Stimulated activated CD4-positive, alpha-beta T cell treated with anti-CD3 and anti-CD28 coated beads, Interleukin-12 subunit alpha, Interleukin-12 subunit beta, amount 100 ng/mL, for 4 hours (primary cell): ENCODE measurements at regions not wholly inside any gene's neighbourhood (a gene's known extent, or its start where the extent isn't known, plus 50 kb on each side); places are given as distances from the start of the nearest gene placed in this dataset.
"Not testable (repeated sequence)": the region's sequence is repeated elsewhere in the genome, so short reads cannot be mapped to it uniquely, and the experiment has no call there.

Experiments used
- DNase-seq: peaks from one replicate; pipeline ENCODE4 v3.0.0-alpha.2; 2020

DNA sequence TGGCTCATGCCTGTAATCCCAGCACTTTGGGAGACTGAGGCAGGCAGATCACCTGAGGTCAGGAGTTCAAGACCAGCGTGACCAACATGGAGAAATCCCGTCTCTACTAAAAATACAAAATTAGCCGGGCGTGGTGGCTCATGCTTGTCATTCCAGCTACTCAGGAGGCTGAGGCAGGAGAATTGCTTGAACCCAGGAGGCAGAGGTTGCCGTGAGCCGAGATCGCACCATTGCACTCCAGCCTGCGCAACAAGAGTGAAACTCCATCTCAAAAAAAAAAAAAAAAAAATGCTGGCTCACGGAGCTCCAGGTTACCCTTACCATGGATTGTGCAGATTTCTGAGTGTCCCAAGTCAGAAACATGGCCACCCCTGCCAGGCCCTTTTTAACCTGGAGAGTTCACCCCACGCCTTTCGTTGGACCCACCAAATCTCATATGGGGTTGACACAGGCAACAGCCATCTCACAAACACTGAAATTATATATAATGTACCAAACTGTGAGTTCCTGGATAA, 69.9 kb upstream of the CITED2 start:
- not testable (repeated sequence) for DNase-seq

GRCh38 chr6:139443231-139444112, 69.0 kb upstream of the CITED2 start:
- DNase-seq: no peak

DNA sequence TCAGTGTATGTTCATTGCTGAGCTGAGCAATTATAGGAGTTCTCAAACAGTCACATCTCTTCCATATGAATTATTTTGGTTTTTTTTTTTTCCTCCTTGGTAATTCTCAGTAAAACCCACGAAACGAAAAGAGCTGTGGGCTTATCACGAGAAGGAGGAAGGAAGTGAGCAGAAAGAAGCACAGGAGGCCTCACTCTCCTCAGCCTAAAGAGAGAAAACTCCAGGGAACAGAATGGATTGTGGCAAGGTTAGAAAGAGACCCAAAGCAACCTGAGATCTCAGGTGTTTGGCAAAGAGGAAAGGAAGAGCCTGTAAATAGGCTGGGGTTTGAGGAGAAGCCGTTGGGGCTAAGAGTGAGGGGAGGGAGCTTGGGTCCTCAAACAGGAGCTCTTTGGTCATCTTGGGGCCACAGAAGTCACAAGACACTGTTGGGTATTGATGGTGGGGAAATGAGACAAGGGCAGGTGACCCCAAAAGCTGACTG, 67.8 kb upstream of the CITED2 start:
- no peak for DNase-seq

GRCh38 chr6:139439349-139439748, 64.9 kb upstream of the CITED2 start:
- no peak for DNase-seq

- DNase-seq: no peak
Measured at GRCh38 chr6:139438775-139439174, 64.3 kb upstream of the CITED2 start.

- no peak for DNase-seq
Measured at GRCh38 chr6:139436957-139437348, 62.5 kb upstream of the CITED2 start.

- DNase-seq: no peak
Measured at GRCh38 chr6:139436200-139436956, 61.9 kb upstream of the CITED2 start.

DNA sequence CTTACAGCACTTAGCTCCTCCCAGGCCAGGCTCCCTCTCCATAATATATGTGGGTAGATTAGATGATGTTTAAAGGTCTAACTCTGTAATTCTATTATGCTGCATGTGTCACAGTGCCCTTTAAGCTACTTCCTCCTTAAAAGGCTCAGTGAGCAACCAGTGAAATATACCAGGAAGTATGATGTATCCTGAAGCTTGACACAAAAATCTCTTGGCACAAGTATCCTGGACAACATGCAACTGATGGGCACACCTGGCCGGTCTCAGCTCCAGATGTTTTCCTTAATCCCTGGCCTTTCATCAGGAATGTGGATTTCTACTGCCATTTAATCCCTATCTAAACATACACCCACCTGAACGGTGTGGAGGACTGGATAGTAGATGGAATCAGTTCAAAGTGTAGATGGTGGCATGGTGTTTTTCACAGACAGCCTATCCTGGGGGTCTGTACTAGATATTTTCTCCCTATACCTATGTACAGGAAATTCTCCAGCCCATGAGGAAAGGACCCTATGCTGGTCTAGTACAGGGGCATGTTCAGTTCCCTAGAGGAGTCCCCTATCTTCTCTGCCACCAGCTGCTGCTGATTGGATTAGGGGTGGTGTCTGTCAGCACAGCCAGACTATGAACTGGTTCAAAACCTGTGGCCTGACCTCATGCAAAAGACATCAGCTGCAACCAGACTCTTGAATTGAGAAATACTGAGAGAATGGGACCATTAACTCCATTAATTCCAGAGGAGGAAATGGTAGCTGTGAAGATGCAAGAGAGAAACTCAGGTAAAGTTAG, 59.4 kb upstream of the CITED2 start:
- no peak for DNase-seq

DNA sequence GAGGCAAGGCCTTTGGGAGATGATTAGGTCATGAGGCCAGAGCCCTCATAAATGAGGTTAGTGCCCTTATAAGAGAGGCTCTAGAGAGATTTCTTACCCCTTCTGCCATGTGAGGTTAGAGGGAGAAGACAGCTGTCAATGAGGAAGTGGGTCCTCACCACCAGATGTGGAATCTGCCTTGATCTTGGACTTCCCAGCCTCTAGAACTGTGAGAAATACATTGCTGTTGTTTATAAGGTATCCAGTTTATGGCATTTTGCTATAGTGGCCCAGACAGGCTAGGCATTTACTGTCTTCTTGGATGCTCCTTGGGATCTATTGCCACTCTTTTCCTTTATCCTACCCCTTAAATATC, 57.1 kb upstream of the CITED2 start:
- no peak for DNase-seq

GRCh38 chr6:139430899-139431601, 56.6 kb upstream of the CITED2 start:
- DNase-seq: no peak

- DNase-seq: no peak
Measured at GRCh38 chr6:139429580-139430145, 55.2 kb upstream of the CITED2 start.

DNA sequence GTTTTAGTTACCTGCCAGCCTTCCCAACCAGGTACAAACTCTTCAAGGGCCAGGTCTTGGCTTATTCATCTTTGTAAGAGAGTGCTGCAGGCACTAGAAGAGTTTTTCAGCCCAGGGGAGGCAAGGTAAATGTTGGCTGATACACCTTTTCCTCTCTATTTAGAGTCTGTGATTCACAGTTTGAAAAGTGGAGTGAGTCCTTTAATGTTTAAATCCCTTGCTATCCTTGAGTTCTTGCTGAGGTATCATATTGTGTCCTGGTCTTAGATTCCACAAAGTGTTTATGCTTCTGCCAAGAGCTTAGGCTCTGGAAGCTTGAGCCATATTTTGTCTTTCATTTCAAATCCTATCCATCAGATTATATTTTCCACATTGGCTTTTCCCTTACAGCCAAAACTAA, 52.8 kb upstream of the CITED2 start:
- no peak for DNase-seq

GRCh38 chr6:139426795-139427194, 52.3 kb upstream of the CITED2 start:
- no peak for DNase-seq

DNA sequence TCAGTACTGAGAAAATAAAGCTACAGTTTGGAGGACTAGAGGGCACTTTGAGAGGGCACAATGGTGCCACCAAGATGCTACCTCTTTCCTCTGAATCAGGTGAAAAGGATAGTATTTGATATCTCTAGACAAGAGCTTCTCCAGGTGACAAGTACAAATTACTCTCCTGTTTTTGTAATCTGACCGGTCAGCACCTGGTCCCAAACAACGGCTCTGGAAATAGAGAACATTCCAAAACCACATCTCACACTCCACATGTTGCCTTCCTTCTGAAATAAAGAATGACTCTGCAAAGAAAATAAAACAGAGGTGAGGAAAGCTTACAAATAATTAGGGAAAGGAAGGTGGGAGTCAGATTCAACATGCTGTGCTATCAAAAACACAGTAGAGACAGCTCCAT, 51.3 kb upstream of the CITED2 start:
- no peak for DNase-seq

DNA sequence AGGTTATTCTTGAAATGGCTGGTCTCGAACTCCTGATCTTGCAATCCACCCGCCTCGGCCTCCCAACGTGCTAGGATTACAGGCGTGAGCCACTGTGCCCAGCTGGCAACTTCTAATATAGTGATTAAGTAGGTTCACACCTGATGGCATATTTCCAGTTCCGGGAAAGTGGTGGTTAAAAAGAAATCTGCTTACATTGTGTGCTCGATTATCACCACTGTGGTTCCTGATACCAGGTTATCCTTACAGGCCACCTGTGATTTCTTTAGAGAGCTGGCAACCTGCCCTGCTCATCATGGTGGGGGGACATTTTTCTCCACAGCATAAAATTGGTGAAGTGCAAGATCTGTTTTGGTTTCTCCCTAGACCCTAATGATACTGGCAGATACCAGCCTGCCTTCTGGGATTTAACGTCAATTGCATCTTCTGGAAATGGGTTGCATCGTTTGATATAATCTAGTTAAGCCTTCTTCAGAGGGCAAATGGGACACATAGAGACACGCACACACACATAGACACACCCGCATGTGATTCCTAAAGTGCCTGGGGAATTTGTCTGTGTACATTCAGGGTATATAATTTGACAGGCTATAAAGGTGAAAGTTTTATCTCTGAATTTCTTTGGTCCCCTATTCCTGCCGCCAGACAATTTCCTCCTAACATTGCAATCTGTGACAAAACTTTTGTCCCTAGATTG, 49.7 kb upstream of the CITED2 start:
- DNase-seq: no peak
